ENCODE measurements at regions not wholly inside any gene's neighbourhood (a gene's known extent, or its start where the extent isn't known, plus 50 kb on each side); places are given as distances from the start of the nearest gene placed in this dataset.
"Not testable (repeated sequence)": the region's sequence is repeated elsewhere in the genome, so short reads cannot be mapped to it uniquely, and the experiment has no call there.

DNA sequence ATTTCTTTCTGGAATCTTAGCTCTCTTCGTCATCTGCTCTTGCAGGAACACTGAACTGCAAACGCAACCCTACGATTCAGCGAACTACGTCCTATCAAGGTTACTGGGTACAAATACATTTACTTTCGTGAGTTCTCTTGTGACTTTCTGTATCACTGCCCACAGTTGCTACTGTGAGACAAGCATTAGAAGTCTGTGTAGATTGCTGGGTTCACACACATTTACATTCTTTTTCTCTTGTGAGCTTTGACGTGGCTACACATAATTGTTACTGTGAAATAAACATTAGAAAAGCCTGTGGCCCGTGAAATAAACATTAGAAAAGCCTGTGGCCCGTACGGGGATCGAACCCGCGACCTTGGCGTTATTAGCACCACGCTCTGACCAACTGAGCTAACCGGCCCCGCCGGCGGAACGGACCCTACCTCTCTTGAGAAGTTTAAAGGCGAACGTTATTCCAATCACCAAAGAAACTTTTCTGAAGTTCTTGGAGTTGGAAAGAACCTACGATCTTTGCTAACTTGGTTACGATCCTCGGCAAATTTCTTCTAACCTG, 61.2 kb upstream of the ZNF322 start:
- H3K27me3 ChIP-seq (ENCODE audit: control insufficient read depth in 5 of 5, insufficient read depth in 4 of 5, low read length in 5 of 5); H3K9ac ChIP-seq (ENCODE audit: low read length in 5 of 5); H3K27ac ChIP-seq (ENCODE audit: low read depth, low read length); H3K9me3 ChIP-seq (ENCODE audit: control insufficient read depth in 5 of 5, low read length in 5 of 5); H3K4me1 ChIP-seq (ENCODE audit: control insufficient read depth in 5 of 5, insufficient read depth in 5 of 5, low read length in 5 of 5); H3K4me3 ChIP-seq (ENCODE audit: low read depth in 1 of 5, low read length in 5 of 5); H3K36me3 ChIP-seq (ENCODE audit: control insufficient read depth in 5 of 5, insufficient read depth in 5 of 5, low read length in 5 of 5): not testable (repeated sequence)

DNA sequence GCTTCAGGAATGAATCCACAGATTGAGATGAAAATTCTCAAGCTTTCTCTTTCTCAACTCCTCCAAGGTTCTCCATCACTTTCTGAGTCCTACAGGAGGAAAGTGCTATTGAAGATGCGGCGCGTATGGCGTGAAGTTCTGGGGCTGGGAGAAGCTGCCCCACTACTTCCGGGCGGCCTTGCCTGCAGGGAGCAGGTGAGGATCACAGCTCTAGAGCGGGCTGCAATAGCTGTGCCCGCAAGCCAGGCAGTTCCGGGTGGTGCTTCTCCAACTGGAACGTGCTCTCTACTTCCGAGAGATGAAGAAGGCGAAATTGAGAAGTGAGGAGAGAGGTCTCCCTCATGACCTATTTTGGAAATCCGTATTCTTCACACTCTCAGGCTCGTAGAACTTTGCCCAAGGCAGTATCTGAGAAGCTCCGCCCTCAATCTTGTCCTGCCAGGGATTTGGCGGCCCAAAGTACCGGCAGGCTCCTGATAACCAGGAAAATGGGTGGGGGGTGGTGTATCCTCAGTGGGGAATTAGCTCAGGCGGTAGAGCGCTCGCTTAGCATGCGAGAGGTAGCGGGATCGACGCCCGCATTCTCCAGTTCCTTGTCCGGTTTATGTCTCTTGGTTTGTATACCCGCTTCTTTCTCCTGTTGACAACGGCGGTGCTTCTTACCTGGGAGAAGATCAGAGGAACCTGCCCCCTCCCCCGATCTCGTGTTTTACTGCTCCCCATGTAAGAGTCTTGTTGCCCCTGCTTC, 70.6 kb upstream of the ZNF322 start:
- H3K27ac ChIP-seq (ENCODE audit: low read depth, low read length); H3K27me3 ChIP-seq (ENCODE audit: control insufficient read depth in 5 of 5, insufficient read depth in 4 of 5, low read length in 5 of 5); H3K9me3 ChIP-seq (ENCODE audit: control insufficient read depth in 5 of 5, low read length in 5 of 5); H3K4me3 ChIP-seq (ENCODE audit: low read depth in 1 of 5, low read length in 5 of 5); H3K36me3 ChIP-seq (ENCODE audit: control insufficient read depth in 5 of 5, insufficient read depth in 5 of 5, low read length in 5 of 5); H3K4me1 ChIP-seq (ENCODE audit: control insufficient read depth in 5 of 5, insufficient read depth in 5 of 5, low read length in 5 of 5); H3K9ac ChIP-seq (ENCODE audit: low read length in 5 of 5): not testable (repeated sequence)

- not testable (repeated sequence) for H3K4me3 ChIP-seq (ENCODE audit: low read depth in 1 of 5, low read length in 5 of 5); H3K4me1 ChIP-seq (ENCODE audit: control insufficient read depth in 5 of 5, insufficient read depth in 5 of 5, low read length in 5 of 5); H3K27me3 ChIP-seq (ENCODE audit: control insufficient read depth in 5 of 5, insufficient read depth in 4 of 5, low read length in 5 of 5); H3K9ac ChIP-seq (ENCODE audit: low read length in 5 of 5); H3K36me3 ChIP-seq (ENCODE audit: control insufficient read depth in 5 of 5, insufficient read depth in 5 of 5, low read length in 5 of 5); H3K27ac ChIP-seq (ENCODE audit: low read depth, low read length); H3K9me3 ChIP-seq (ENCODE audit: control insufficient read depth in 5 of 5, low read length in 5 of 5)
Observed at GRCh38 chr6:26734776-26735472, 75.4 kb upstream of the ZNF322 start.

GRCh38 chr6:26739811-26740210, 80.3 kb upstream of the ZNF322 start:
- no peak overlapping the region for H3K4me3 ChIP-seq (ENCODE audit: low read depth in 1 of 5, low read length in 5 of 5)

GRCh38 chr6:26743157-26743821, 83.7 kb upstream of the ZNF322 start:
- Histone ChIP-seq H3K4me1 (ENCODE audit: control insufficient read depth in 5 of 5, insufficient read depth in 5 of 5, low read length in 5 of 5) (peaks cover 0 to 5% (median 0%) of the 10 kb centered on the region in 5 donors), H3K36me3 (ENCODE audit: control insufficient read depth in 5 of 5, insufficient read depth in 5 of 5, low read length in 5 of 5) (no peaks in the 10 kb centered on the region), H3K4me3 (ENCODE audit: low read depth in 1 of 5, low read length in 5 of 5) (no peak overlapping the region), H3K27ac (ENCODE audit: low read depth, low read length) (no peak overlapping the region), H3K9ac (ENCODE audit: low read length in 5 of 5) (no peak overlapping the region), H3K27me3 (ENCODE audit: control insufficient read depth in 5 of 5, insufficient read depth in 4 of 5, low read length in 5 of 5) (peaks cover 0 to 28% (median 18%) of the 10 kb centered on the region in 5 donors), H3K9me3 (ENCODE audit: control insufficient read depth in 5 of 5, low read length in 5 of 5) (peaks cover 0 to 5% (median 0%) of the 10 kb centered on the region in 5 donors)

More at GRCh38 chr6:26739811-26740210, 80.3 kb upstream of the ZNF322 start:
- Histone ChIP-seq H3K36me3 (ENCODE audit: control insufficient read depth in 5 of 5, insufficient read depth in 5 of 5, low read length in 5 of 5) (no peaks in the 10 kb centered on the region), H3K27ac (ENCODE audit: low read depth, low read length) (no peak overlapping the region), H3K27me3 (ENCODE audit: control insufficient read depth in 5 of 5, insufficient read depth in 4 of 5, low read length in 5 of 5) (peaks cover 0 to 17% (median 14%) of the 10 kb centered on the region in 5 donors), H3K9me3 (ENCODE audit: control insufficient read depth in 5 of 5, low read length in 5 of 5) (peaks cover 0 to 5% (median 0%) of the 10 kb centered on the region in 5 donors), H3K4me1 (ENCODE audit: control insufficient read depth in 5 of 5, insufficient read depth in 5 of 5, low read length in 5 of 5) (peaks cover 0 to 5% (median 0%) of the 10 kb centered on the region in 5 donors), H3K9ac (ENCODE audit: low read length in 5 of 5) (no peak overlapping the region)

DNA sequence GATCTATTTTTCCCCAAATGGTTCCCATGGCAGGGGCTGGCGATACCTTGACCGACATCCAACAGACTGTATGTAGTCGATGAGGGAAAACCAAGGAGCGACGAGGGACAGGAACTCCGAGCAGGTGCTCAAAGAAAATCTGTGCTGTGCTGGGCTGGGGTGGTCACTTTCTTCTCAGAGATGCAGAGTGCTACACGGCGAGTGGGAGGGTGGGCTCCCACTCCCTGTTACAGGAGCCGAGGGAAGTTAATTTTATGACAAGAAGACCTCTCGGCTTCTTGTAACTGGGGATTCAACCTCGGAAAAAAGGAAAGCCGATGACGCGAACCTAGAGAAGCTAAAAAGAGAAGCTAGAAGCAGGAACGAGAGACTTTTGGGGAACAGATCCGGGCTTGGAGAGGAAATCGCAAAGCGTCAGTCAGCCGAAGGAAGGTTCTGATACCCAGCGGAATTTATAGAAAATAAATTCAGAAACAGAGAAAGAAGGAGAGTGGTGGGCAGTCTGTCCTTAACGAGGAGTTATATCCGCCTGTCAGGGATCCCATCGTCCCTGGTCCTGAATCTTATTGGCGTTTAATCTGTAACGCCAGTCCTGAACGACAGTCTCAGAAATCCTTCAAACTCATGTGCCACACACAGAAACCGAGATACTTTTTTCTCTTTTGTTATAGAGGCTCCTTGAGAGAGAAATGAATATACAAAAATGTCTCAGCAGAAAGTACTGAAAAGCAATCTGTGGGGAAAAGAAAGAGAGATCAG, 84.6 kb upstream of the ZNF322 start:
- Histone ChIP-seq H3K27ac (ENCODE audit: low read depth, low read length) (no peak overlapping the region), H3K36me3 (ENCODE audit: control insufficient read depth in 5 of 5, insufficient read depth in 5 of 5, low read length in 5 of 5) (no peaks in the 10 kb centered on the region), H3K9me3 (ENCODE audit: control insufficient read depth in 5 of 5, low read length in 5 of 5) (peaks cover 0 to 5% (median 0%) of the 10 kb centered on the region in 5 donors), H3K9ac (ENCODE audit: low read length in 5 of 5) (no peak overlapping the region), H3K4me3 (ENCODE audit: low read depth in 1 of 5, low read length in 5 of 5) (no peak overlapping the region), H3K27me3 (ENCODE audit: control insufficient read depth in 5 of 5, insufficient read depth in 4 of 5, low read length in 5 of 5) (peaks cover 0 to 30% (median 18%) of the 10 kb centered on the region in 5 donors), H3K4me1 (ENCODE audit: control insufficient read depth in 5 of 5, insufficient read depth in 5 of 5, low read length in 5 of 5) (peaks cover 0 to 5% (median 0%) of the 10 kb centered on the region in 5 donors)

DNA sequence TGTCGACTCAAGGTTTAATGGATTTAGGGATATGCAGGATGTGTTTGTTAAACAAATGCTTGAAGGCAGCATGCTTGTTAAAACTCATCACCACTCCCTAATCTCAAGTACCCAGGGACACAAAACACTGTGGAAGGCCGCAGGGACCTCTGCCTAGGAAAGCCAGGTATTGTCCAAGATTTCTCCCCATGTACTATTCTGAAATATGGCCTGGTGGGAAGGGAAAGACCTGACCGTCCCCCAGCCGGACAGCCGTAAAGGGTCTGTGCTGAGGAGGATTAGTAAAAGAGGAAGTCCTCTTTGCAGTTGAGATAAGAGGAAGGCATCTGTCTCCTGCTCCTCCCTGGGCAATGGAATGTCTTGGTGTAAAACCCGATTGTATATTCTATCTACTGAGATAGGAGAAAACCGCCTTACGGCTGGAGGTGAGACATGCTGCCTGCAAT, 85.3 kb upstream of the ZNF322 start:
- not testable (repeated sequence) for H3K36me3 ChIP-seq (ENCODE audit: control insufficient read depth in 5 of 5, insufficient read depth in 5 of 5, low read length in 5 of 5); H3K4me3 ChIP-seq (ENCODE audit: low read depth in 1 of 5, low read length in 5 of 5); H3K9me3 ChIP-seq (ENCODE audit: control insufficient read depth in 5 of 5, low read length in 5 of 5); H3K27ac ChIP-seq (ENCODE audit: low read depth, low read length); H3K4me1 ChIP-seq (ENCODE audit: control insufficient read depth in 5 of 5, insufficient read depth in 5 of 5, low read length in 5 of 5); H3K9ac ChIP-seq (ENCODE audit: low read length in 5 of 5)
- peaks cover 0 to 33% (median 18%) of the 10 kb centered on the region in 5 donors for H3K27me3 ChIP-seq (ENCODE audit: control insufficient read depth in 5 of 5, insufficient read depth in 4 of 5, low read length in 5 of 5)

GRCh38 chr6:26745964-26746363, 86.4 kb upstream of the ZNF322 start:
- H3K9ac ChIP-seq (ENCODE audit: low read length in 5 of 5); H3K9me3 ChIP-seq (ENCODE audit: control insufficient read depth in 5 of 5, low read length in 5 of 5); H3K4me3 ChIP-seq (ENCODE audit: low read depth in 1 of 5, low read length in 5 of 5); H3K36me3 ChIP-seq (ENCODE audit: control insufficient read depth in 5 of 5, insufficient read depth in 5 of 5, low read length in 5 of 5); H3K27ac ChIP-seq (ENCODE audit: low read depth, low read length); H3K4me1 ChIP-seq (ENCODE audit: control insufficient read depth in 5 of 5, insufficient read depth in 5 of 5, low read length in 5 of 5): not testable (repeated sequence)
- H3K27me3 ChIP-seq (ENCODE audit: control insufficient read depth in 5 of 5, insufficient read depth in 4 of 5, low read length in 5 of 5), result peaks cover 0 to 33% (median 18%) of the 10 kb centered on the region in 5 donors

GRCh38 chr6:26749126-26749758, 89.7 kb upstream of the ZNF322 start:
- peaks cover 0 to 23% (median 8%) of the 10 kb centered on the region in 5 donors for H3K27me3 ChIP-seq (ENCODE audit: control insufficient read depth in 5 of 5, insufficient read depth in 4 of 5, low read length in 5 of 5)
- H3K4me3 ChIP-seq (ENCODE audit: low read depth in 1 of 5, low read length in 5 of 5); H3K36me3 ChIP-seq (ENCODE audit: control insufficient read depth in 5 of 5, insufficient read depth in 5 of 5, low read length in 5 of 5); H3K9ac ChIP-seq (ENCODE audit: low read length in 5 of 5); H3K4me1 ChIP-seq (ENCODE audit: control insufficient read depth in 5 of 5, insufficient read depth in 5 of 5, low read length in 5 of 5); H3K27ac ChIP-seq (ENCODE audit: low read depth, low read length); H3K9me3 ChIP-seq (ENCODE audit: control insufficient read depth in 5 of 5, low read length in 5 of 5): not testable (repeated sequence)
